H9 (cell line): ENCODE measurements at regions not wholly inside any gene's neighbourhood (a gene's known extent, or its start where the extent isn't known, plus 50 kb on each side); places are given as distances from the start of the nearest gene placed in this dataset.

Experiments used
- DNase-seq: peaks from one replicate; pipeline ENCODE4 v3.0.0-alpha.2; 2017
- H2AFZ ChIP-seq: one replicate; pipeline ENCODE4 v1.6.1; 2013; ENCODE audit warnings: mild to moderate bottlenecking, low read length, control low read depth, moderate library complexity
- H2AK5ac ChIP-seq: 2 replicates; pipeline ENCODE4 v1.6.1; 2013; ENCODE audit warnings: low read length, control low read depth, mixed read lengths; ENCODE audit not compliant: insufficient read length
- H2BK120ac ChIP-seq: one replicate; pipeline ENCODE4 v1.6.1; 2013; ENCODE audit warnings: low read depth, mild to moderate bottlenecking, low read length, control low read depth, inconsistent platforms; ENCODE audit not compliant: poor library complexity, severe bottlenecking
- H2BK12ac ChIP-seq: 2 replicates; pipeline ENCODE4 v1.6.1; 2013; ENCODE audit warnings: low read length, control low read depth, mixed read lengths, low read depth; ENCODE audit not compliant: insufficient read length
- H2BK15ac ChIP-seq: 2 replicates; pipeline ENCODE4 v1.6.1; 2013; ENCODE audit warnings: low read depth, low read length, control low read depth
- H2BK20ac ChIP-seq: one replicate; pipeline ENCODE4 v1.6.1; 2013; ENCODE audit warnings: low read depth, mild to moderate bottlenecking, low read length, control low read depth, inconsistent platforms; ENCODE audit not compliant: poor library complexity, severe bottlenecking
- H2BK5ac ChIP-seq: 2 replicates; pipeline ENCODE4 v1.6.1; 2013; ENCODE audit warnings: low read length, control low read depth, mixed read lengths; ENCODE audit not compliant: insufficient read length
- H3K14ac ChIP-seq: 2 replicates; pipeline ENCODE4 v1.6.1; 2013; ENCODE audit warnings: low read length, control low read depth; ENCODE audit not compliant: insufficient read depth
- H3K18ac ChIP-seq: 2 replicates; pipeline ENCODE4 v1.6.1; 2013; ENCODE audit warnings: low read depth, mild to moderate bottlenecking, mixed read lengths, low read length, control low read depth; ENCODE audit not compliant: insufficient read length
- H3K23ac ChIP-seq: 2 replicates; pipeline ENCODE4 v1.6.1; 2013; ENCODE audit warnings: low read length, control low read depth, mixed read lengths, low read depth; ENCODE audit not compliant: insufficient read length
- H3K23me2 ChIP-seq: 2 replicates; pipeline ENCODE4 v1.6.1; 2013; ENCODE audit warnings: low read depth, mild to moderate bottlenecking, mixed read lengths, low read length, control low read depth; ENCODE audit not compliant: insufficient read length, poor library complexity, severe bottlenecking
- H3K27ac ChIP-seq: 2 replicates; pipeline ENCODE4 v1.5.1; 2013; ENCODE audit warnings: low read length, control low read depth, mixed read lengths, low read depth; ENCODE audit not compliant: insufficient read length
- H3K27me3 ChIP-seq: 2 replicates; pipeline ENCODE4 v1.6.1; 2013; ENCODE audit warnings: low read length, control low read depth, inconsistent platforms; ENCODE audit not compliant: insufficient read depth
- H3K4ac ChIP-seq: 2 replicates; pipeline ENCODE4 v1.6.1; 2013; ENCODE audit warnings: low read depth, mild to moderate bottlenecking, control low read depth, inconsistent platforms, low read length, moderate library complexity
- H3K4me1 ChIP-seq: 2 replicates; pipeline ENCODE4 v1.6.1; 2013; ENCODE audit warnings: low read length, control low read depth, inconsistent platforms; ENCODE audit not compliant: insufficient read depth
- H3K4me2 ChIP-seq: 2 replicates; pipeline ENCODE4 v1.6.1; 2013; ENCODE audit warnings: low read length, control low read depth, mixed read lengths; ENCODE audit not compliant: insufficient read length, insufficient read depth
- H3K56ac ChIP-seq: 2 replicates; pipeline ENCODE4 v1.6.1; 2013; ENCODE audit warnings: low read depth, mild to moderate bottlenecking, mixed read lengths, low read length, control low read depth; ENCODE audit not compliant: insufficient read length
- H3K79me1 ChIP-seq: 2 replicates; pipeline ENCODE4 v1.6.1; 2013; ENCODE audit warnings: low read depth, mild to moderate bottlenecking, moderate library complexity, low read length, control low read depth, inconsistent platforms; ENCODE audit not compliant: insufficient read depth, poor library complexity, severe bottlenecking
- H3K79me2 ChIP-seq: 2 replicates; pipeline ENCODE4 v1.6.1; 2013; ENCODE audit warnings: low read length, control low read depth, inconsistent platforms; ENCODE audit not compliant: insufficient read depth
- H3K9ac ChIP-seq: 2 replicates; pipeline ENCODE4 v1.6.1; 2013; ENCODE audit warnings: low read length, control low read depth, mixed read lengths; ENCODE audit not compliant: insufficient read length; ENCODE audit errors: extremely low read depth
- H3K9me3 ChIP-seq: one replicate; pipeline ENCODE4 v1.6.1; 2013; ENCODE audit warnings: low read depth, low read length, inconsistent platforms; ENCODE audit not compliant: control insufficient read depth
- H3T11ph ChIP-seq: one replicate; pipeline ENCODE4 v1.6.1; 2013; ENCODE audit warnings: mild to moderate bottlenecking, low read length, control low read depth, inconsistent platforms
- H4K20me1 ChIP-seq: one replicate; pipeline ENCODE4 v1.6.1; 2013; ENCODE audit not compliant: control insufficient read depth, insufficient read length, insufficient read depth
- H4K5ac ChIP-seq: 2 replicates; pipeline ENCODE4 v1.6.1; 2013; ENCODE audit warnings: low read depth, mild to moderate bottlenecking, mixed read lengths, low read length, control low read depth; ENCODE audit not compliant: insufficient read length
- H4K8ac ChIP-seq: replicated peaks from 2 replicates; pipeline ENCODE4 v1.6.1; 2013; ENCODE audit warnings: low read length, control low read depth, mixed read lengths, low read depth; ENCODE audit not compliant: insufficient read length
- H4K91ac ChIP-seq: 2 replicates; pipeline ENCODE4 v1.6.1; 2013; ENCODE audit warnings: low read depth, mild to moderate bottlenecking, moderate library complexity, mixed read lengths, low read length, control low read depth; ENCODE audit not compliant: insufficient read length
- H3K27ac Mint-ChIP-seq, 3 experiments: 2 replicates in 2 of 3; 3 replicates in 1 of 3; pipeline ENCODE4 v1.8.0; 2020 to 2021; ENCODE audit warnings: mixed read lengths in 3 of 3, mild to moderate bottlenecking in 1 of 3, moderate library complexity in 1 of 3
- H3K27me3 Mint-ChIP-seq: 2 replicates; pipeline ENCODE4 v1.8.0; 2021; ENCODE audit warnings: low read depth, mild to moderate bottlenecking, moderate library complexity, mixed read lengths
- H3K36me3 Mint-ChIP-seq, 3 experiments: 2 replicates in 2 of 3; 3 replicates in 1 of 3; pipeline ENCODE4 v1.8.0; 2020 to 2021; ENCODE audit warnings: low read depth in 3 of 3, mixed read lengths in 3 of 3; ENCODE audit not compliant: insufficient read depth in 1 of 3
- H3K4me1 Mint-ChIP-seq, 2 experiments: 2 replicates each; pipeline ENCODE4 v1.8.0; 2020; ENCODE audit warnings: mixed read lengths in 2 of 2
- H3K4me3 Mint-ChIP-seq, 2 experiments: 2 replicates in 1 of 2; 3 replicates in 1 of 2; pipeline ENCODE4 v1.8.0; 2020 to 2021; ENCODE audit warnings: mild to moderate bottlenecking in 2 of 2, mixed read lengths in 2 of 2, moderate library complexity in 1 of 2
- H3K9me3 Mint-ChIP-seq, 2 experiments: 2 replicates in 1 of 2; 3 replicates in 1 of 2; pipeline ENCODE4 v1.8.0; 2020; ENCODE audit warnings: mild to moderate bottlenecking in 2 of 2, mixed read lengths in 2 of 2, moderate library complexity in 1 of 2
- WGBS: extraction: QIAGEN DNeasy Blood & Tissue Kit; methylation state at CpG from one replicate; pipeline ENCODE4 v1.1.7; 2013; ENCODE audit warnings: missing lambda C conversion rate, low lambda C conversion rate, mixed read lengths; ENCODE audit not compliant: insufficient read length; ENCODE audit errors: extremely low coverage; 5-methylcytosine and 5-hydroxymethylcytosine counted together
- TF ChIP-seq, protein P1 (sequence below): fragments of 200-600 bp; sonication (generic); conservative IDR thresholded peaks from 3 replicates; pipeline ENCODE4 v1.8.0; 2021; ENCODE audit warnings: antibody characterized with exemption, mild to moderate bottlenecking

DNA sequence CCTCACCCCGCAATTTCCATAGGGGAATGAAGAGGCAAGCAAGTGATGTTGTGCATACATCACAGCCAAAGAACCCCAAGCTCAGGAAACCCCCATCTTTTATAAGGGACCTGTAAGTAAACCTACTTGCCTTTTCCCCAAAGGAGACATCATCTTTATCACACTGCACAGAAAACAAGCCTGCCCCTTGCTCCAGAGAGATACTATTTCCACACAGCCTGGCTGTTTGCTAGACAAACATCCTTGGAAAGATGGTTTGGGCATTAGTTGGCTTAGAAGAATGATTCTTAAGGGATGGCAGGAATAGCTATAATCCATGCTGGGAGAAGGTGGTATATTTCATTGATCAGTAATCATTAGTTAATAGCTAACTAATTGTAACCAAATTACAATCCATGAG is 123.7 kb upstream of the SEC61G start:
- H3K4me1 ChIP-seq, result peaks cover 4% of the 10 kb centered on the region
- no peak overlapping the region for H2BK5ac ChIP-seq
- H3K9me3 ChIP-seq, result no peaks in the 10 kb centered on the region
- no peak overlapping the region for H3K4ac ChIP-seq
- no peaks in the 10 kb centered on the region for H3K27me3 ChIP-seq
- peaks cover 0 to 4% (median 0%) of the 10 kb centered on the region in 3 experiments; a peak in 1 of 7 replicates for H3K36me3 Mint-ChIP-seq
- no peaks in the 10 kb centered on the region; a peak in 1 of 5 replicates for H3K9me3 Mint-ChIP-seq
- H3K56ac ChIP-seq, result no peak overlapping the region
- H3K18ac ChIP-seq, result no peak overlapping the region
- H3K79me2 ChIP-seq, result no peaks in the 10 kb centered on the region
- no peaks in the 10 kb centered on the region for H3K79me1 ChIP-seq
- H3K4me2 ChIP-seq, result no peak overlapping the region
- no peak overlapping the region for H3K23ac ChIP-seq
- no peak overlapping the region for H3K27ac Mint-ChIP-seq
- H3K27me3 Mint-ChIP-seq, result peaks cover 3% of the 10 kb centered on the region; the same call in 1 of the 2 replicates
- no peak overlapping the region for H3K14ac ChIP-seq
- WGBS, result no CpG with 5 or more reads among the region's 1 CpG
- H3K23me2 ChIP-seq, result no peaks in the 10 kb centered on the region
- no peak overlapping the region for H4K91ac ChIP-seq
- no peak overlapping the region for H2BK12ac ChIP-seq
- no peak overlapping the region for H2BK20ac ChIP-seq
- TF ChIP-seq, protein P1, sequence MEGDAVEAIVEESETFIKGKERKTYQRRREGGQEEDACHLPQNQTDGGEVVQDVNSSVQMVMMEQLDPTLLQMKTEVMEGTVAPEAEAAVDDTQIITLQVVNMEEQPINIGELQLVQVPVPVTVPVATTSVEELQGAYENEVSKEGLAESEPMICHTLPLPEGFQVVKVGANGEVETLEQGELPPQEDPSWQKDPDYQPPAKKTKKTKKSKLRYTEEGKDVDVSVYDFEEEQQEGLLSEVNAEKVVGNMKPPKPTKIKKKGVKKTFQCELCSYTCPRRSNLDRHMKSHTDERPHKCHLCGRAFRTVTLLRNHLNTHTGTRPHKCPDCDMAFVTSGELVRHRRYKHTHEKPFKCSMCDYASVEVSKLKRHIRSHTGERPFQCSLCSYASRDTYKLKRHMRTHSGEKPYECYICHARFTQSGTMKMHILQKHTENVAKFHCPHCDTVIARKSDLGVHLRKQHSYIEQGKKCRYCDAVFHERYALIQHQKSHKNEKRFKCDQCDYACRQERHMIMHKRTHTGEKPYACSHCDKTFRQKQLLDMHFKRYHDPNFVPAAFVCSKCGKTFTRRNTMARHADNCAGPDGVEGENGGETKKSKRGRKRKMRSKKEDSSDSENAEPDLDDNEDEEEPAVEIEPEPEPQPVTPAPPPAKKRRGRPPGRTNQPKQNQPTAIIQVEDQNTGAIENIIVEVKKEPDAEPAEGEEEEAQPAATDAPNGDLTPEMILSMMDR, result no peak
- no peak overlapping the region for H2BK15ac ChIP-seq
- H3K4me1 Mint-ChIP-seq, result peaks cover 17 to 24% of the 10 kb centered on the region in 2 experiments
- H3K27ac ChIP-seq, result no peak overlapping the region
- no peak overlapping the region for H2AFZ ChIP-seq
- no peak for DNase-seq
- H3T11ph ChIP-seq, result no peak overlapping the region
- no peak overlapping the region for H4K8ac ChIP-seq
- H2BK120ac ChIP-seq, result no peak overlapping the region
- no peak overlapping the region for H4K5ac ChIP-seq
- no peak overlapping the region for H2AK5ac ChIP-seq
- no peak overlapping the region for H3K9ac ChIP-seq
- no peak overlapping the region for H3K4me3 Mint-ChIP-seq
- H4K20me1 ChIP-seq, result no peaks in the 10 kb centered on the region
